GM19239 (cell line): ENCODE measurements at regions not wholly inside any gene's neighbourhood (a gene's known extent, or its start where the extent isn't known, plus 50 kb on each side); places are given as distances from the start of the nearest gene placed in this dataset.

Experiments
- DNase-seq: peaks from one replicate; pipeline ENCODE4 v3.0.0; 2011; ENCODE audit warnings: low spot score; ENCODE audit not compliant: insufficient read length
- FAIRE-seq: peaks from 2 replicates; lab custom pipeline; 2011; peaks lifted over from hg19 to GRCh38; lab: Jason Lieb, UNC

GRCh38 chr1:198101716-198102453, 54.9 kb upstream of the NEK7 start:
- no peak for FAIRE-seq

GRCh38 chr1:198102454-198102827, 54.4 kb upstream of the NEK7 start:
- FAIRE-seq, result no peak
- DNase-seq, result no peak

More at GRCh38 chr1:198101716-198102453, 54.9 kb upstream of the NEK7 start:
- no peak for DNase-seq

- no peak for FAIRE-seq
- no peak for DNase-seq
Observed at GRCh38 chr1:198105185-198105584, 51.6 kb upstream of the NEK7 start.

- DNase-seq (no peak), FAIRE-seq (no peak)
Observed at GRCh38 chr1:198106011-198106410, 50.8 kb upstream of the NEK7 start.
